Endodermal cell (in vitro differentiated cells): ENCODE measurements at regions not wholly inside any gene's neighbourhood (a gene's known extent, or its start where the extent isn't known, plus 50 kb on each side); places are given as distances from the start of the nearest gene placed in this dataset.
A peak's percentile ranks its signal among the peaks of the same experiment; 100 is the strongest.

Experiments used
- DNase-seq: peaks from one replicate; pipeline ENCODE4 v3.0.0-alpha.2; 2017
- H3K27ac ChIP-seq: 2 replicates; pipeline ENCODE4 v1.5.1; 2013; ENCODE audit warnings: mild to moderate bottlenecking, low read depth, low read length, moderate library complexity
- H3K27me3 ChIP-seq: 2 replicates; pipeline ENCODE4 v1.6.1; 2013; ENCODE audit warnings: mild to moderate bottlenecking, low read length, moderate library complexity; ENCODE audit not compliant: insufficient read depth, control insufficient read depth, poor library complexity, severe bottlenecking
- H3K36me3 ChIP-seq: 2 replicates; pipeline ENCODE4 v1.7.0; 2013; ENCODE audit warnings: mild to moderate bottlenecking, low read length, moderate library complexity; ENCODE audit not compliant: control insufficient read depth, insufficient read depth
- H3K4me1 ChIP-seq: one replicate; pipeline ENCODE4 v1.7.0; 2013; ENCODE audit warnings: low read length; ENCODE audit not compliant: control insufficient read depth, insufficient read depth
- H3K4me3 ChIP-seq: 2 replicates; pipeline ENCODE4 v1.5.1; 2013; ENCODE audit warnings: mild to moderate bottlenecking, low read length, moderate library complexity
- H3K9ac ChIP-seq: 2 replicates; pipeline ENCODE4 v1.6.1; 2013; ENCODE audit warnings: mild to moderate bottlenecking, low read length, moderate library complexity; ENCODE audit not compliant: poor library complexity, severe bottlenecking; ENCODE audit errors: extremely low read depth
- H3K9me3 ChIP-seq: 2 replicates; pipeline ENCODE4 v1.6.1; 2013; ENCODE audit warnings: mild to moderate bottlenecking, low read length, moderate library complexity; ENCODE audit not compliant: control insufficient read depth
- H3K27ac Mint-ChIP-seq: 2 replicates; pipeline ENCODE4 v1.8.0; 2020; ENCODE audit warnings: mixed read lengths
- H3K27me3 Mint-ChIP-seq: 2 replicates; pipeline ENCODE4 v1.8.0; 2021; ENCODE audit warnings: mild to moderate bottlenecking, mixed read lengths; ENCODE audit not compliant: insufficient read depth
- H3K36me3 Mint-ChIP-seq: 2 replicates; pipeline ENCODE4 v1.8.0; 2020; ENCODE audit warnings: low read depth, mixed read lengths
- H3K4me1 Mint-ChIP-seq: 2 replicates; pipeline ENCODE4 v1.8.0; 2020; ENCODE audit warnings: mixed read lengths
- H3K4me3 Mint-ChIP-seq: 2 replicates; pipeline ENCODE4 v1.8.0; 2020; ENCODE audit warnings: mild to moderate bottlenecking, moderate library complexity, mixed read lengths
- H3K9me3 Mint-ChIP-seq: 2 replicates; pipeline ENCODE4 v1.8.0; 2020; ENCODE audit warnings: mild to moderate bottlenecking, mixed read lengths
- CTCF ChIP-seq: fragments of 200-600 bp; sonication (generic); conservative IDR thresholded peaks from 2 replicates; pipeline ENCODE4 v1.5.0; 2021; ENCODE audit warnings: antibody characterized with exemption, mild to moderate bottlenecking
- WGBS, 2 experiments: methylation state at CpG; one replicate each; pipeline versions ENCODE4 v1.1.5 to v1.1.7; 2013; ENCODE audit warnings: missing lambda C conversion rate in 2 of 2, mixed read lengths in 1 of 2; ENCODE audit not compliant: insufficient coverage in 1 of 2, insufficient read length in 1 of 2; 5-methylcytosine and 5-hydroxymethylcytosine counted together

DNA sequence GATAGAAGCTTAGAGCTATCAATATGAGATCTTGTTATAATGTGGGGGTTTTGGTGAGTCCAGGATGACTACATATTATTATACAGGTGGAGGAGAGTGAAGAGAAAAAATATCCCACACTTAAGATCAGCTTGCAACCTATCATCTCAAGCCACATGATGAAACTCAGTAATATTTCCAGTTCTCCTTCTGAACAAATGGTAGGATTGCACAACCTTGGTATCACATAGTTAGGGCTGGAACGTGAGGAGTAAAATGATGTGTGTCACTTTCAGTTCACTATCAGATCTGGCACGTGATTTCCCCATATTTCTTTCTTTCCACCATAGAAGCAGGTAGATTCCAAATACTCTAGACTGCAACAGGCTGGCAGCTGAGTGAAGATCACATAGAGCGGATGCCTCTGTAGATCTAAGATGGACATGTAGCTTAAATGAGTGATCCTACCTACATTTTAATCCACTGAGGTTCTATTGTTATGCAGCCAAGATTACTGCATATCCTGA lies 150.6 kb upstream of the ANKRD50 start:
- H3K4me3 ChIP-seq: peak overlapping the region; percentile 26
- no peak overlapping the region for H3K27ac ChIP-seq
- Mint-ChIP-seq H3K9me3 (no peaks in the 10 kb centered on the region), H3K4me3 (no peak overlapping the region), H3K27me3 (no peaks in the 10 kb centered on the region), H3K27ac (no peak overlapping the region), H3K4me1 (peaks cover 42% of the 10 kb centered on the region), H3K36me3 (no peaks in the 10 kb centered on the region)
- H3K4me1 ChIP-seq: peaks cover 32% of the 10 kb centered on the region
- H3K36me3 ChIP-seq: no peaks in the 10 kb centered on the region
- no peak for DNase-seq
- no peaks in the 10 kb centered on the region for H3K9me3 ChIP-seq
- no peaks in the 10 kb centered on the region for H3K27me3 ChIP-seq
- no peak overlapping the region for H3K9ac ChIP-seq
- WGBS, 2 experiments: 86% methylated on average over 3 of the region's 3 CpGs; no CpG with 5 or more reads in 1 of the 2 experiments
- TF ChIP-seq CTCF: no peak

- no peak overlapping the region for H3K27ac ChIP-seq
- H3K9me3 ChIP-seq: no peaks in the 10 kb centered on the region
- H3K4me3 ChIP-seq: no peak overlapping the region
- H3K4me1 ChIP-seq: peaks cover 32% of the 10 kb centered on the region
- no peak for TF ChIP-seq CTCF
- H3K36me3 ChIP-seq: no peaks in the 10 kb centered on the region
- no peak overlapping the region for H3K9ac ChIP-seq
- DNase-seq: no peak
- H3K27me3 Mint-ChIP-seq: no peaks in the 10 kb centered on the region
- no peaks in the 10 kb centered on the region for H3K27me3 ChIP-seq
- no peak overlapping the region for H3K4me3 Mint-ChIP-seq
- no peaks in the 10 kb centered on the region for H3K9me3 Mint-ChIP-seq
- no peak overlapping the region for H3K27ac Mint-ChIP-seq
- H3K36me3 Mint-ChIP-seq: no peaks in the 10 kb centered on the region
- H3K4me1 Mint-ChIP-seq: peaks cover 44% of the 10 kb centered on the region
Observed at GRCh38 chr4:124862261-124862660, 149.7 kb upstream of the ANKRD50 start.

GRCh38 chr4:124861761-124862160 lies 149.2 kb upstream of the ANKRD50 start:
- peaks cover 32% of the 10 kb centered on the region for H3K4me1 ChIP-seq
- H3K27me3 Mint-ChIP-seq: no peaks in the 10 kb centered on the region
- H3K27ac ChIP-seq: no peak overlapping the region
- TF ChIP-seq CTCF: no peak
- no peaks in the 10 kb centered on the region for H3K36me3 Mint-ChIP-seq
- H3K27ac Mint-ChIP-seq: no peak overlapping the region
- H3K4me1 Mint-ChIP-seq: peaks cover 44% of the 10 kb centered on the region
- no peaks in the 10 kb centered on the region for H3K36me3 ChIP-seq
- DNase-seq: no peak
- H3K27me3 ChIP-seq: no peaks in the 10 kb centered on the region
- no peak overlapping the region for H3K4me3 ChIP-seq
- no peak overlapping the region for H3K4me3 Mint-ChIP-seq
- no peaks in the 10 kb centered on the region for H3K9me3 Mint-ChIP-seq
- no peak overlapping the region for H3K9ac ChIP-seq
- WGBS, 2 experiments: 86 to 93% methylated on average over 1 of the region's 3 CpGs
- no peaks in the 10 kb centered on the region for H3K9me3 ChIP-seq
